HepG2 (cell line): ENCODE measurements at regions not wholly inside any gene's neighbourhood (a gene's known extent, or its start where the extent isn't known, plus 50 kb on each side); places are given as distances from the start of the nearest gene placed in this dataset.
A peak's percentile ranks its signal among the peaks of the same experiment; 100 is the strongest.
"Not testable (repeated sequence)": the region's sequence is repeated elsewhere in the genome, so short reads cannot be mapped to it uniquely, and the experiment has no call there.

Experiments used
- ATAC-seq: fragments of 200-7000 bp; cut with Tn5 transposase; 3 replicates; pipeline ENCODE4 v1.9.1; 2020; ENCODE audit warnings: mild to moderate bottlenecking, moderate library complexity
- BruUV-seq: library from RNA; stranded (reverse); fragments of 400-500 nt; replicated peaks from 2 replicates; lab custom pipeline; 2021; lab: Mats Ljungman, UMichigan
- CTCF ChIA-PET: fragments of 300-600 bp; formaldehyde crosslinking; extraction: SDS; loops from one replicate; lab custom pipeline; 2021; ENCODE audit warnings: low total read pairs, inconsistent platforms, low intra/inter-chr PET ratio; lab: Yijun Ruan, JAX
- POLR2A ChIA-PET: fragments of 350-600 bp; sonication (Branson Sonifier 250); formaldehyde crosslinking; loops from one replicate; lab custom pipeline; 2020; ENCODE audit warnings: antibody characterized with exemption, inconsistent platforms; lab: Yijun Ruan, JAX
- DNase-seq: peaks from one replicate; pipeline ENCODE4 v3.0.0-alpha.2; 2015; ENCODE audit warnings: low spot score
- FAIRE-seq: peaks from 3 replicates; lab custom pipeline; 2011; peaks lifted over from hg19 to GRCh38; lab: Jason Lieb, UNC
- H2AFZ ChIP-seq: one replicate; pipeline ENCODE4 v1.6.1; 2011; ENCODE audit warnings: low read length, inconsistent platforms
- H3K27ac ChIP-seq: fragments of 300-600 bp; 3 replicates; pipeline ENCODE4 v1.8.0; 2011; ENCODE audit warnings: mixed run types, mild to moderate bottlenecking, mixed read lengths, low read length, inconsistent platforms; ENCODE audit not compliant: insufficient read depth; ENCODE audit errors: extremely low read length
- H3K27me3 ChIP-seq, 2 experiments: fragments of 200-600 bp in 1 of 2; 2 replicates in 1 of 2; 3 replicates in 1 of 2; pipeline versions ENCODE4 v1.6.0 to v1.8.0; 2011; ENCODE audit warnings: low read length in 2 of 2, mild to moderate bottlenecking in 2 of 2, moderate library complexity in 2 of 2, inconsistent platforms in 1 of 2; ENCODE audit not compliant: insufficient read depth in 2 of 2, control insufficient read depth in 1 of 2
- H3K36me3 ChIP-seq, 2 experiments: fragments of 200-600 bp in 1 of 2; replicated peaks in 1 of 2; 2 replicates in 1 of 2; 3 replicates in 1 of 2; pipeline versions ENCODE4 v1.5.1 to v1.8.0; 2011; ENCODE audit warnings: low read length in 2 of 2, inconsistent platforms in 1 of 2; ENCODE audit not compliant: insufficient read depth in 2 of 2, control insufficient read depth in 1 of 2
- H3K4me1 ChIP-seq: 2 replicates; pipeline ENCODE4 v1.5.1; 2012; ENCODE audit warnings: low read length, inconsistent platforms; ENCODE audit not compliant: insufficient read depth
- H3K4me2 ChIP-seq: 2 replicates; pipeline ENCODE4 v1.6.0; 2011; ENCODE audit warnings: low read depth, low read length, inconsistent platforms
- H3K4me3 ChIP-seq, 3 experiments: fragments of 200-600 bp in 1 of 3; sonication (generic), shearing (Covaris generic) in 1 of 3; replicated peaks in 1 of 3; 2 replicates each; pipeline ENCODE4 v1.5.1; 2011 to 2016; ENCODE audit warnings: low read length in 3 of 3, inconsistent platforms in 2 of 3, low read depth in 2 of 3, mild to moderate bottlenecking in 2 of 3, control low read depth in 1 of 3, mixed read lengths in 1 of 3; ENCODE audit not compliant: insufficient read depth in 1 of 3
- H3K79me2 ChIP-seq: one replicate; pipeline ENCODE4 v1.6.1; 2011; ENCODE audit warnings: low read length, inconsistent platforms; ENCODE audit not compliant: insufficient read depth
- H3K9ac ChIP-seq: 2 replicates; pipeline ENCODE4 v1.6.0; 2011; ENCODE audit warnings: mild to moderate bottlenecking, low read depth, low read length, inconsistent platforms; ENCODE audit not compliant: insufficient read depth
- H3K9me3 ChIP-seq: 2 replicates; pipeline ENCODE4 v1.5.1; 2012; ENCODE audit warnings: mild to moderate bottlenecking, low read length
- H4K20me1 ChIP-seq: 2 replicates; pipeline ENCODE4 v1.6.0; 2011; ENCODE audit warnings: inconsistent platforms, mild to moderate bottlenecking, low read length, moderate library complexity; ENCODE audit not compliant: insufficient read depth
- HNF4A ChIP-seq: sonication (generic); formaldehyde crosslinking; IDR thresholded peaks from 2 replicates; pipeline ENCODE4 v1.4.0; 2020; ENCODE audit warnings: missing genetic modification reagents
- SIX1 ChIP-seq: sonication (generic); formaldehyde crosslinking; IDR thresholded peaks from 2 replicates; pipeline ENCODE4 v1.4.0; 2020; ENCODE audit warnings: missing genetic modification reagents, borderline replicate concordance
- SIX4 ChIP-seq: sonication (generic); formaldehyde crosslinking; IDR thresholded peaks from 2 replicates; pipeline ENCODE4 v1.4.0; 2020; ENCODE audit warnings: missing genetic modification reagents
- ZNF513 ChIP-seq: sonication (generic); formaldehyde crosslinking; conservative IDR thresholded peaks from 2 replicates; pipeline ENCODE4 v1.5.0; 2020; ENCODE audit warnings: missing genetic modification reagents
- ZNF549 ChIP-seq: sonication (generic); formaldehyde crosslinking; IDR thresholded peaks from 2 replicates; pipeline ENCODE4 v1.5.0; 2020; ENCODE audit warnings: missing genetic modification reagents
- WGBS: methylation state at CpG from one replicate; pipeline ENCODE4 v1.1.6; 2017; ENCODE audit warnings: low lambda C conversion rate; 5-methylcytosine and 5-hydroxymethylcytosine counted together
- in situ Hi-C: cut with HindIII; loops from 2 replicates; pipeline ENCODE4 v1.10.0; 2017; ENCODE audit warnings: low pct_unique_long_range_greater_than_20kb; ENCODE audit not compliant: extremely low pct_ligation_motif_present
- intact Hi-C: fragments of 100-400 bp; cut with micrococcal nuclease; formaldehyde crosslinking; loops from one replicate; pipeline ENCODE4 v1.10.0; 2022; ENCODE audit not compliant: unreplicated experiment

- in situ Hi-C loops: no loop called here
- Histone ChIP-seq H2AFZ (no peak overlapping the region), H3K4me1 (peaks cover 9% of the 10 kb centered on the region; the same call in 1 of the 2 replicates), H3K27ac (no peak overlapping the region), H3K4me3 (no peak overlapping the region), H3K9me3 (peaks cover 32% of the 10 kb centered on the region), H4K20me1 (no peaks in the 10 kb centered on the region), H3K36me3 (no peaks in the 10 kb centered on the region), H3K79me2 (no peaks in the 10 kb centered on the region), H3K9ac (no peak overlapping the region), H3K4me2 (no peak overlapping the region), H3K27me3 (no peaks in the 10 kb centered on the region)
- POLR2A ChIA-PET: no interaction called here
- no peak for ATAC-seq
- BruUV-seq: no TSS peak
- WGBS: 94% methylated on average over 1 of the region's 1 CpG
- no peak for FAIRE-seq
- intact Hi-C loops: loop anchor here (10.0 kb wide), 1 partner anchor 100 kb away; no protein-coding TSS in a partner anchor
- CTCF ChIA-PET: no interaction called here
- DNase-seq: no peak
- peak; percentile 39 for TF ChIP-seq HNF4A (CRISPR knock-in tag)
- TF ChIP-seq SIX4 (CRISPR knock-in tag): peak; percentile 61; the same call in 1 of the 2 replicates
- TF ChIP-seq ZNF513 (CRISPR knock-in tag): no peak
- peak; percentile 82 for TF ChIP-seq SIX1
- no peak for TF ChIP-seq ZNF549 (CRISPR knock-in tag)
Observed at GRCh38 chr5:130295235-130295634, 391.0 kb downstream of the CHSY3 start.

- H3K36me3 ChIP-seq, DNase-seq, ATAC-seq, CTCF ChIA-PET, BruUV-seq, POLR2A ChIA-PET, H3K27me3 ChIP-seq, H3K79me2 ChIP-seq, H3K4me1 ChIP-seq, in situ Hi-C loops, FAIRE-seq, H3K4me2 ChIP-seq, H2AFZ ChIP-seq, H3K9ac ChIP-seq, H4K20me1 ChIP-seq, H3K4me3 ChIP-seq, H3K27ac ChIP-seq: not testable (repeated sequence)
- 84% methylated on average over 3 of the region's 3 CpGs for WGBS
- H3K9me3 ChIP-seq: peaks cover 32% of the 10 kb centered on the region
- intact Hi-C loops: loop anchor here (10.0 kb wide), 1 partner anchor 100 kb away; no protein-coding TSS in a partner anchor
Observed at GRCh38 chr5:130294798-130295197, 390.5 kb downstream of the CHSY3 start.
